Breast epithelium (tissue), 4 donors: ENCODE measurements at regions not wholly inside any gene's neighbourhood (a gene's known extent, or its start where the extent isn't known, plus 50 kb on each side); places are given as distances from the start of the nearest gene placed in this dataset.

Experiments
- DNase-seq, 2 donors: peaks; one replicate each; pipeline ENCODE4 v3.0.0-alpha.2; 2019; ENCODE audit warnings: low spot score in 2 of 2
- H3K27ac ChIP-seq, 2 donors: fragments of 200-600 bp; sonication (generic) in 1 of 2; one replicate each; pipeline ENCODE4 v1.5.1; 2016 to 2019; ENCODE audit warnings: mild to moderate bottlenecking in 1 of 2
- H3K27me3 ChIP-seq, 2 donors: fragments of 200-600 bp; sonication (generic) in 1 of 2; one replicate each; pipeline versions ENCODE4 v1.5.1 to v1.6.0; 2017 to 2019; ENCODE audit warnings: control low read depth in 1 of 2, mild to moderate bottlenecking in 1 of 2
- H3K36me3 ChIP-seq: fragments of 200-600 bp; one replicate; pipeline ENCODE4 v1.5.1; 2019
- H3K4me1 ChIP-seq, 2 donors: fragments of 200-600 bp; sonication (generic); one replicate each; pipeline ENCODE4 v1.5.1; 2016 to 2019; ENCODE audit warnings: control low read depth in 1 of 2
- H3K4me3 ChIP-seq, 3 donors: fragments of 200-600 bp; sonication (generic); 1 replicate in 2 of 3; 2 replicates in 1 of 3; pipeline ENCODE4 v1.5.1; 2016 to 2019; ENCODE audit warnings: mild to moderate bottlenecking in 3 of 3, moderate library complexity in 2 of 3
- H3K9me3 ChIP-seq, 2 donors: fragments of 200-600 bp; sonication (generic) in 1 of 2; one replicate each; pipeline ENCODE4 v1.5.1; 2016 to 2019; ENCODE audit warnings: control low read depth in 1 of 2
- CTCF ChIP-seq, 3 donors: fragments of 450-650 bp; IDR thresholded peaks; one replicate each; pipeline ENCODE4 v1.5.1; 2016 to 2017; ENCODE audit warnings: antibody characterized with exemption in 3 of 3, mild to moderate bottlenecking in 3 of 3, moderate library complexity in 3 of 3
- POLR2A ChIP-seq: fragments of 450-650 bp; IDR thresholded peaks from one replicate; pipeline ENCODE4 v1.6.1; 2016; ENCODE audit warnings: antibody characterized with exemption, mild to moderate bottlenecking, moderate library complexity
- POLR2AphosphoS5 ChIP-seq, 3 donors: sonication (generic); formaldehyde crosslinking; IDR thresholded peaks; one replicate each; pipeline ENCODE4 v1.6.1; 2017; ENCODE audit warnings: antibody characterized with exemption in 3 of 3
- intact Hi-C: fragments of 100-400 bp; cut with DNase I; formaldehyde crosslinking; loops from one replicate; pipeline ENCODE4 v1.15.1; 2023; ENCODE audit warnings: low total_unique reads

DNA sequence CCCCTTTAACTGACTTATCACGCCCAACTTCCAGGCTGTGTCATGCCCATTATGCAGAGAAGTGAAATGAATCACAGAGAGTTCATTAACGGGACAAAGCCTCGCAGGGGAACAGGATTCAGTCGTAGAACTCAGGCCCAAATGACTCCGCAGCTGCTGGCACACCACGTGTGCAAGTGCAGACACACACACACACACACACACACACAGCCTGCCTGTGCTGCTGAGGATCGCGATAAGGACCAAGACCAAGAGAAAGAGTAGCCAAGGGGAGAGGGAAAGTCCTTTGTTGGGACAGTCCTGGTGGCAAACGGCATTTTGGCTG, 90.0 kb upstream of the TAF1B start:
- Histone ChIP-seq H3K4me1 (peaks cover 0 to 4% of the 10 kb centered on the region in 2 donors), H3K9me3 (no peaks in the 10 kb centered on the region), H3K36me3 (no peaks in the 10 kb centered on the region), H3K4me3 (peak overlapping the region in 2 of 3 donors; percentile 36 to 57), H3K27me3 (no peaks in the 10 kb centered on the region), H3K27ac (peak overlapping the region; percentile 69 to 79)
- intact Hi-C loops, result no loop called here
- DNase-seq, result no peak
- no peak for TF ChIP-seq CTCF (IDR thresholded peaks at IDR 0.05)
- no peak for TF ChIP-seq POLR2A
- no peak for TF ChIP-seq POLR2AphosphoS5 (IDR thresholded peaks at IDR 0.05)

GRCh38 chr2:9753665-9754531, 89.4 kb upstream of the TAF1B start:
- H3K27me3 ChIP-seq, result no peaks in the 10 kb centered on the region
- TF ChIP-seq POLR2AphosphoS5 (IDR thresholded peaks at IDR 0.05) (peak in 1 of 3 donors; percentile 43), CTCF (IDR thresholded peaks at IDR 0.05) (no peak), POLR2A (no peak)
- intact Hi-C loops, result no loop called here
- no peaks in the 10 kb centered on the region for H3K9me3 ChIP-seq
- peaks cover 0 to 5% of the 10 kb centered on the region in 2 donors for H3K4me1 ChIP-seq
- peak overlapping the region; percentile 69 to 79 for H3K27ac ChIP-seq
- DNase-seq, result peak; percentile 63 to 81
- peak overlapping the region in 2 of 3 donors; percentile 36 to 57 for H3K4me3 ChIP-seq
- no peaks in the 10 kb centered on the region for H3K36me3 ChIP-seq

DNA sequence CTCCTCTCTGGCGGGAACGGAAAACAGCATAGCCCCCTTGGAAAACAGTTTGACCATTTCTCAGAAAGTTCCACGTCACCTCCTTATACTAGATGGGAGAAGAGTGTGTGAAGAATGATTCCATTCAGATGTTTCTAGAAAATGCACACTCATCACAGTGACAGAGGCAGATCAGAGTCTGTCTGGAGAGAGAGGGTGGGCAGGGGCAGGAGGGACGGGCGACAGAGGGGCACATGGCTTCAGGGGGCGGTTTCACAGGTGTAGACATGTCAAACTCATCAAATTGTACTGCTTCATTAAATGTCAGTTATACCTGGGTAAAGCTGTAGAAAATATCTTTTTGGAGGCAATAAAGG, 88.8 kb upstream of the TAF1B start:
- no peaks in the 10 kb centered on the region for H3K9me3 ChIP-seq
- no peaks in the 10 kb centered on the region for H3K27me3 ChIP-seq
- no peaks in the 10 kb centered on the region for H3K36me3 ChIP-seq
- peak overlapping the region in 2 of 3 donors; percentile 36 to 57 for H3K4me3 ChIP-seq
- H3K27ac ChIP-seq, result peak overlapping the region; percentile 69 to 79
- TF ChIP-seq POLR2AphosphoS5 (IDR thresholded peaks at IDR 0.05) (no peak), POLR2A (no peak), CTCF (IDR thresholded peaks at IDR 0.05) (no peak)
- no peak for DNase-seq
- intact Hi-C loops, result no loop called here
- peaks cover 0 to 5% of the 10 kb centered on the region in 2 donors for H3K4me1 ChIP-seq

DNA sequence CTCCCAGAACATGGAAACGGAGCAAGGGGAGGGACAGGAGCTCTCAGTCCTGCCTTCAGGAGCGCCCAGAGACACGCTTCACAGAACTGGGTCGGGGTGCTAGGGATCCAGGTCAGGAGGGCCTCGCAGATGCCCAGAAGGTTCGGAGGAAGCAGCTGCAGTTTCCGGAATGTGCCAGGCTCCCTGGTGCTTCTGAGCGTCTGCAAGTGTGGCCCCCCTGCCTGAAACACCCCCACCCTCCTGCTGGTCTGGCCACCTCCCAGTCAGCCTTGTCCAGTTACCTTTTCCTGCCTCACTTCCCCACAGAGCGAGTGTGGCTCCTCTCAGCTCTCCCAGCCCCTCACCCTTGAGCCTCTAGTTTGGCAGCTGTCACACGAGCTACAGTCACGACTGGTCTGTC, 88.3 kb upstream of the TAF1B start:
- DNase-seq, result no peak
- TF ChIP-seq POLR2AphosphoS5 (IDR thresholded peaks at IDR 0.05) (no peak), POLR2A (no peak), CTCF (IDR thresholded peaks at IDR 0.05) (no peak)
- Histone ChIP-seq H3K9me3 (no peaks in the 10 kb centered on the region), H3K27me3 (no peaks in the 10 kb centered on the region), H3K27ac (no peak overlapping the region), H3K4me1 (peaks cover 0 to 5% of the 10 kb centered on the region in 2 donors), H3K36me3 (no peaks in the 10 kb centered on the region), H3K4me3 (no peak overlapping the region)
- intact Hi-C loops, result no loop called here

- DNase-seq, result no peak
- Histone ChIP-seq H3K9me3 (no peaks in the 10 kb centered on the region), H3K27ac (no peak overlapping the region), H3K27me3 (no peaks in the 10 kb centered on the region), H3K4me3 (no peak overlapping the region), H3K36me3 (no peaks in the 10 kb centered on the region), H3K4me1 (peaks cover 0 to 5% of the 10 kb centered on the region in 2 donors)
- TF ChIP-seq POLR2AphosphoS5 (IDR thresholded peaks at IDR 0.05) (no peak), CTCF (IDR thresholded peaks at IDR 0.05) (no peak), POLR2A (no peak)
- intact Hi-C loops, result no loop called here
Observed at GRCh38 chr2:9755638-9756037, 87.6 kb upstream of the TAF1B start.
